Fibroblast of skin of scalp (primary cell): ENCODE measurements at regions not wholly inside any gene's neighbourhood (a gene's known extent, or its start where the extent isn't known, plus 50 kb on each side); places are given as distances from the start of the nearest gene placed in this dataset.
"Not testable (repeated sequence)": the region's sequence is repeated elsewhere in the genome, so short reads cannot be mapped to it uniquely, and the experiment has no call there.

Experiments
- DNase-seq: peaks from one replicate; pipeline ENCODE4 v3.0.0-alpha.2; 2013

DNA sequence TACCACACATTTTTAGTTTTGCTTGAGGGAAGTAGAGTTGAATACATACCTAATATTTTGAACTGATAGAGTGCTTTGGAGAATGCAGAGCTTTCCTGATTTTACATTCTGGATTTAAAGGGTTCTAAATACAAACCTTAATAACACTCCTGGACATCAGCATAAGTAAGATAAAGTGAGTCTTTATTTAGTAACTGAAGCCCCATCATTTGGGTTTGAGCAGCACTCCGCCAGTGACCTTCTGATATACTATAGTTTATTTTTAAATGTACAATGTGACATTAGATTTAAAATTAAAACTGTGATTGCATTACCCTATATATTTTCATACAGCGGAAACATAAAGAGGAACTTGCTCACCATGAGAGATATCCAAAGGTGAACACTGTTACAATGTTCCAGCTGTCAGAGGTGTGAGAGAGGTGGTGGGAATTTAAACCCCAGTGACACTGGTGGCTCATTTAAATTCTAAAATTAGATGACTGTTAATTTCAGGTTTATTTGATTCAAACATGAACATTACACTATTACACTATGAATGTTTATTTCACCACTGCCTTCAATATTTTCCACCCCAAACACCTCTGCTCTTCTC lies 203.0 kb upstream of the PCSK5 start:
- DNase-seq: no peak

DNA sequence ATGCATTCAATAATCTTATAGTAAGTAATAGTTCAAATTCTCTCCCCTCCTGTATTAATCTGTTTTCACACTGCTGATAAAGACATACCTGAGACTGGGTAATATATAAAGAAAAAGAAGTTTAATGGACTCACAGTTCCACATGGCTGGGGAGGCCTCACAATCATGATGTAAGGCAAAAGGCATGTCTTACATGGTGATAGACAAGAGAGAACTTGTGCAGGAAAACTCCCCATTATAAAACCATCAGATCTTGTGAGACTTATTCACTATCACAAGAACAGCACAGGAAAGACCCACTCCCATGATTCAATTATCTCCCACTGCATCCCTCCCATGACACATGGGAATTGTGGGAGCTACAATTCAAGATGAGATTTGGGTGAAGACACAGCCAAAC lies 199.9 kb upstream of the PCSK5 start:
- DNase-seq: not testable (repeated sequence)

DNA sequence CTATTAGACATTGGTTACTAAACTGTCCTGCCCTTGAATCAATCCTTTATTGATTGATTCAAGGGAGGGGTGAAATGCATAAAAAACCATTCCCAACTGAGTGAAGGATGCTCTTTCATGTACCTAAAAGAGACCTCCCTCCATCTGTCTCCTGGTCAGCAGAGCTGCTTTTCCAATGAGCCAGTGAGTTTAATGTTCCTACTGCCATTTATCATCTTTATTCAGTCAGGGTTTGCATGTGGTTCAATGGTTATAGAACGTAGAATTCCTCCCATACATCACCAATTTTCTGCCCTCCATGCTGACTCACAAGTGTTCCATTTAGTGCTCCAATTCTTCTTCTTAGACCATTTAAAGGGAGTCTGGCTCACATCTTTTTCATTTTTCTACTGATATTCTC lies 199.1 kb upstream of the PCSK5 start:
- no peak for DNase-seq

DNA sequence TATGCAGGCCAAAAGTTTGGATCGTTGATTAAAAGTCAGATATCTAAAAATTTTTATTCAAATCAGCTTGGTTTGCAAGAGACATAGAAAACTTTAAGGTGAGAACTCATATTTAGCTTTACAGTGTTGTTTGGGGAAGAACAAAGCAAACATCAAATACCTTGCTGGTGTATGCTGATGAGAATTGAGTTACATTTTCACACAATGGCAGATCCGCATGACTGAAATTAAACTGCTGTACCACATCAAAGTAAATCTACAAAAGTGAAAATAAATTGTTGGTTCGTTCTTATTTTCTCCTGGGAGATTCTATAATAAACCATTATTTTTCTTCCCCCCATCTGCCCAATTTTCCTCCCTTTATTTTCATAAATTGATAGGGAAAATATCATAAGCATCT lies 198.2 kb upstream of the PCSK5 start:
- DNase-seq: no peak

DNA sequence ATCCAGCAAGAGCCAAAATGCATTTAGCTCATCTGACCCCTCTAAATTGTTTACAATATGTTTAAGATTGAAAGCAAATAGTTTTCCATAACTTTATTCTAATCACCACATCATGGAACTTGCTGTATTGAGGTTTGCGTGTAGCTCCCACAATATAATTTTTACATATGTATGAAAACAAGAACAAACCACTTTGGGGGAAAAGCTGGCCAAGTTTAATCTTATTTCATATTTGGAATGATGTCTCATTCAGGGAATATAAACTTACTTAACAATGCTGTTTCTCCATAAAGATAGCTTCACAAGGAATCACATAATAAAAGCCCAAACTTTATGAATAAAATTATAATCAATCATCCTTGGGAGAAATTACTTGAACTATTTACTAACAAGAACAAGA lies 194.6 kb upstream of the PCSK5 start:
- DNase-seq: no peak

DNA sequence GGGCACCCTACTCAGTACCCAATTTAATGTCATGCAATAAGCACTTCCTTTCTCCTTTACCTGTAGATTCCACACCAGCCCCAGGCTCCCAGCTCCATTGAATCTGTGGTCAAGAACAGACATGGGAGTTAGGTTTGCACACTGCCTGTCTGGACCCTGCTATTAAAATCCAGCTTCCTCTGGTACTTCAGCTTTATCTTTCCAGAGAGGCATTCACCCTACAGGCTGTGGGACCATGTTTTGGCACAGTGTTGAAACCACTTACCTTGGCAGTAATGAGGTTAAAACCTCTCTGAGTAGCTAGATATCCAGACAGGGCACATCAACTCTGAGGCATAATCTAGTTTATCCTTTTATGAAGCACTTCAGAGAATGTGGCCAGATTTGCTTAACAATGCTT lies 191.5 kb upstream of the PCSK5 start:
- DNase-seq: no peak

DNA sequence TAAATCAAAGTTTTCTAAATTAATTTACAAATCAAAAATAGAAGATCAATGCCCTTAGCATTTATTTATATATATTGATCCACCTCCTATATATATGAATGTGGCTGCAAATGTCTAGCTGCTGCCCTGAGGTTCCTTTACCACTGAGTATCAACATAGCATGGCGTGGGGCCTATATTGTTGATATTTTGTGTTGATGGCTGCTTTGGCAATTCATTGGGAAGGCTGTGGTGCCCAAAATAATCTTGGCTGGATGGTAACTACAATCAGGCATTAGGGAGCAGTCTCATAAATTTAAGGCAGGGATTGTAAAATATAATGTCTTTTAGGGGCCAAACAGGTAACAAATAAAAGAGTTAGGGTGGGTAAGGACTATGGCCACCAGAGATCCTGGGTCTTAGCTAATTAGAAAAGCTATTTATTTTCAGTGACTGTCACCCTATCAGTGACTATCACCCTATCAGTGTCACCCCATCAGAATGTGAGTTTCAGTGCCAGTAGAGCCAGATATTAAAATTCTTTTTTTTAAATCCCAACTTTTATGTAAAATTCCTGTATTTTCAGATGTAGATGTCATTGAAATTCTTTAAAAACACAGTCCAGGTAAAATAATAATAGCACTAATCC lies 190.7 kb upstream of the PCSK5 start:
- no peak for DNase-seq

DNA sequence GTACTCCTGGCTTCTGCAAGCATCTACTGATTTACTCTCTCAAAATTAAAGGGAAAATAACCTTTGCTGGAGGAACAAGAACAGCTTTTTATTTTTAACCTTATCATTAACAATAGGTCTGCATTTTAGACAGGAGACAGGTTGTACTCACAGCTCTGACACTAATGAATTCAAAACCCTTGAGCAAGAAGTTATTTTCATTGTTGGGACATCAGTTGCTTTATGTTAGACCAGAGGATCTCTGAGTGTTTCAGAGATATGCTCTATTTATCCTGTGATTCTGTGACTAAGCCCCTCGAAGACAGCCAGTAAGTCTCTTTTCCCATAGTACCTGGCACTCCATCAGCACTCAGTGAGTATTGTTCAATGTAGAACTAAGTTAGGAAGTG lies 190.2 kb upstream of the PCSK5 start:
- DNase-seq: no peak

DNA sequence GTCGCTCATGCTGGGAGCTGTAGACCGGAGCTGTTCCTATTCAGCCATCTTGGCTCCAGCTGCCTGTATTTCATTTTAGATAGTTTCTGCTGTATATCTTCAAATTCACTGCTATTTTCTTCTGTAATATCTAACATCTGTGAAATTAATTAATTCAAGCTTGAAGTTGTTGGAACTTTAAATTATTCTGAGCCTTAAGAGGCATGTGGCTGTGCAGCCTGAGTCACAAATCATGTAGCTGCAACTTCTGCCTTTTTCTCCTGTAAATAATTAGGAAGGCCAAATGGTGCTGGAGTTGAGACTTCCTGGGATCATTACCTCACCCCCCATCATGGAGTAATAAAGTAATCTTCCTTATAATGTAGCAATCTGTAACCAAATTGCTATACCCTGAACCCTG lies 183.3 kb upstream of the PCSK5 start:
- no peak for DNase-seq

DNA sequence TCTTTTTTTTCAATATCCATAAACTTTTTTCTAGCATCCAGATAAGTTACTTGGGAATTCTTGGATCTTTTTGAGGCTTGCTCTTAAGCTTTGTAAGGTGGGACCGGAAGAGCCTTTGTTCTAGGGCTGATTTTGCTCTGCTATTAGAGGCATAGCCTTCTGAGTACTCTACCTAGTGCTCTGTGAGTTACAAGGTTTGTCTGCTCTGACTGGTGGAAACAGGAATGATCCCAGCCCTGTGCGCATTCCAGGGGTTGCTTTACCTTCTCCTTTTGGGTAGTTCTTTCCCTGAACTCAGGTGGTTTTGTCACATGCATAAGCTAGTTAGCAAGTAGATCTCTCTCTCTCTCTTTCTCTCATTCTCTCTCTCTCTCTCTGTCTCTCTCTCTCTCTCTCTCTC lies 180.8 kb upstream of the PCSK5 start:
- no peak for DNase-seq

DNA sequence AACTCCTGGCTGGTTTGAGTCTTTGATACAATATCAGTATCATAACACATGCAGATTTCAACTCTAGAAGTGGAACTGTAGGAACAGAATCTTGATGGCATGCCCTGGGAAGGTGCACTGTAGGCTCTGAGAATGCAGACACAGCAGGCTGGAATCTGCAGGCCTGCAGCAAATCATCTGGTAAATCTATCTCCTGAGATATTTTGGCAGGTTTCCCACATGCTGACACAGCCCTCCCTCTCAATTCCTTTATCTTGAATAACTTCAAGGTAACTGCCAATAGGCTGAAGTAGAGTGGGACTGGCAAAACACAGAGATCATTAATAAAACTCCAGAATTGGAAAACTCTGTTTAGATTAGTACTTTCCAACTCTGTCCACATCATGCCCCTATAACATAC lies 177.8 kb upstream of the PCSK5 start:
- peak; percentile 12 for DNase-seq

DNA sequence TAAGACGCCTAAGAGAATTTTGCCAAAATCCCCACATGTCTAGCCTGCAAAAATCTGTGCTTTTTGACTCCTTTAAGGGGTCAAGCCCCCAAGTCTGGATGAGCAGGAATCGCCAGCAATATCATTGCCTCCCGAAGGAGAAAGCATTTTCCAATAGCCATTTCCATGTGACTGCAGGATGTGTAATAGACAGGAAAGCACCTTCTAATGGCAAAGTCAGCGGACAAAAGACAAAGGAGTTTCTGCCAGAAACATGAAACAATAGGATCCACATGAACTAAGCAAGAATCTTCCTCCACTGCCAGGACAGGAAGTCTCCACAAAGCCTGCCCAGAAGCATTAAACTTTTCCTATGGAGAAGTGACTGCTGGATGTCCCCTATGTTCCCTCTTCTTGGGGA lies 177.1 kb upstream of the PCSK5 start:
- DNase-seq: no peak

DNA sequence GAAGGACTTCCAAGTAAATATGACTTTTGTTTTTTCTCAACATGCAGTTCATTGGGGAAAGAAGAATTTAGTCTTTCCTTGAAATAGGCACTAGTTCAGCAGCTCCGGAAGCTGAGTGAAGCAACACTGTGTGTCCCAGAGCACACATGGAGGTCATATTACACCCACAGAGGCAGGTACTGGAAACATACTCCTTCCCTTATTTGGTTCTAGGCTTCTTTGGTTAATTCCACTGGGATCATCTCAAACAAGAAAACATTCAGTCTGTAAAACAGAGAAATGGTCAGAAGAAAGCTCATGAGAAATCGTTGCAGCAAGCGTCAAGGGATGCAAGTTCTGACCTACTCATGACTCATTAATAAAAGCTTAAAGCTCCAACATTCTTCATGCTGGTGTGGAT lies 175.1 kb upstream of the PCSK5 start:
- peak; percentile 24 for DNase-seq

DNA sequence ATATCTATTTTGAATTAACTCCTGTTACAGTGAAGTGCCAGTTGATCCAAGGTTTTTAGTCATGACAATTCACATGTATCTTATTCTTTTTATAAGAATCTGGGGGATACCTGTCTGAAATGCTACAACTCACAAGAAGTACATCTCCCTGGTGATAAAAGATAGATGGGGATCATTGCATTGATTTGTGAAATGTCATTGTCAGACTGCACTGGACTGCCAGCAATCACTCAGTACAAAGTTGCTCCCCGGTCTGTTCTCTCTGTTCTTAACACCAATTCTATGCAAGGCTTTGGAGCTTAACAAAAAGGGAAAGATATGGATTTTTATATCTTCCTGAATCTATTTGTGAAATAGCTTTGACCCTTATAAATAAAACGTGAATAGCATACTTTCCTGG lies 171.8 kb upstream of the PCSK5 start:
- no peak for DNase-seq

DNA sequence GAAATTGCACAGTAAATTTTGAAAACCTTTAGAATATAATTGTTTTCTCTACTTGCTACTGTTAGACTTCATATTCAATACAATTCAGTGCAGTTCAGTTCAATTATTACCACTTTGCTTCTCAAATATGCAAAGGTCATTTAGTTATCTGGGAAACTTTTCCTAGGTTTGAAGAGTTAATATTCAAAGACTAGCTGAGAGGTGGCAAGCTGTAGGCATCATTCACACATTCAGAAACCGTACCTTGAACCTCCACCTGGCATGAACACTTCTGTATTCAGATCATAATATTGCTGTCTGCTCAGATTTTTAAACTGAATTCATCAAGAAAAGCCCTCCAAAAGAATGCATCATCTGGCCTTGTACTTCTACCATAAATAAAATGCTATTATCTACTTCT lies 162.1 kb upstream of the PCSK5 start:
- DNase-seq: no peak

DNA sequence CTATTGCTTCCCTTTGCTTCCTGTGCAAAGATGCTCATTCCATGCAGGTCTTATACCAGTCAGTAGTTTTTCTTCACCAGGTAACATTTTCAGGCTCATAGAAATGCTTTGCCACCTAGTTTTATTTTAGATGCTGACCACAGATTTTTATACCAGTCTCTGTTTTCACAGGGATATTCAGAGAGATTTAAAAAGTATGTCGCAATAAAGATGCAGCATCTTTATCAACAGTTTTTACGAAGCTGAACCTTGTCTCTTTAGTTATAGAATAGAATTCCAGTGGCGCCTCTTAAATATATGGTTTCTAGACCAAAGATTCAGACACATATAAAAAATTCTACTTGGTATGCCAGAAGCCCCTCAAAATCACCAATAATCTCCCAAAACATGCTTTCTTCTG lies 155.7 kb upstream of the PCSK5 start:
- no peak for DNase-seq

DNA sequence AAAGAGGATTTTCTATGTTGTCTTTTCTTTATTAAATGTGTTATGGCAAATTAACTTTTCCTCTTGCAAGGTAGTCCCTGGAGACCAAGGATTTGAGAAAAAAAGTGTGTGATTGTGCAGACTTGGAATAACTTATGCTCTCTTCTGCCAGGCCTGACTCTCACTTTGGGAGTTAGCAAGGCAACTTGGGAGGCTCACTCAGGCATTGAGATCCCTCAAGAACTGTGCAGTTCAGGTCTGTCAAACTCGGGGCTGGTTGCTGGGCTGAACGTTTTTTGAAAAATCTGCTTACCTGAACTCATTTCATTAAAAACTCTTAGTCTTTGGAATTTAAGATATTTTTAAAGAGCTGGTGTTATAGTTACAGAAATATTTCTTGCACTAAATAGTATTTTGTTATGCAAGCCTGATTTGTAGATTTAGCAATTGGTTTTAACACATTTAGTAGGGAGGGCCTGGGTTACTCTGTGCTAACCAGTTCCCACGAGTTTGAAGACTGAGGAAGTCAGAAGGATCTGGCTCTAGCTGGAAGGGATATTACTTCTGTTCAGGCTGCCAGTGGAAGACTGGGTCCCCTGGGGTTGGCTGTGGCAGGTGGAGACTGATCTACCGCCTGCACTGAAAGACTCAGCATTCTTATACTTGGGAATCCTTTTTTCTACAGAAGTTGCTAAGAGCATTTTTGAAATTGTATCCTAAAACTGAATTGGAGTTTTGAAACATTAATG lies 150.4 kb upstream of the PCSK5 start:
- no peak for DNase-seq

DNA sequence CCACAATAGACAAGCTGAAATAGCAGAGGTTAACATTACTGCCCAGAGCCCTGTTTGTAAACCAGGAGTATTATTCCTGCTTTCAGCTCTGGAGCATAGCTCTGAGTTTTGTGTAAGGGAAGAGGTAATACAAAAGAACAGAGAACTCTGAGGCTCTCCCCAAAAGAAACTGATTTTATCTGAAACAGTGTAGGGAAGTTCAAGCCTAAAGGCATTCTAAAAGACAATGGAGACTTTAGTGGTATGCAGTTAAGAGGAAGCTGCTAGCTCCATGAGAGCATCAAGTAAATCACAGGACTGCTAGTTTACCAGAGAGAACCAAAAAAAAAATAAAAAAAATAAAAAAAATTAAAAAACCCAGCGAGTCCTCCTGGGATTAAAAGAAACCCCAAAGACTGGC lies 146.6 kb upstream of the PCSK5 start:
- DNase-seq: no peak

DNA sequence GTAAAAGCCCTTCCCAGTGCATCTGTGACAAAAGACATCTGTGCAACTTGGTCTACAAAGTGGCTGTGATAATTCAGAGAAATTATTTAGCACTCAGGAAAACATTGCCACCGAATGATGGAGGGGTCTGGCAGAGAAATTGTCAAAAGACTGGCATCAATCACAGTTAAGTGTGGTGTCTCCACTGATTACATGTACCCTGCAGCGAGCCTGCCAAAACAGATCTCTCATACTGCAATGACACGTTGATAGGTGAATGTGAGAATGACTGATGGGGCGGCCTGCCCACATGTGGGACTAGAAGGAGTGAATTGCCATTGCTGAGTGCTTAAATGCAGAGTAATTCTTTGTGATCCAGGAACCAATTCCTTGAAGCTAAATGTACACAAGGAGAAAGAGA lies 136.4 kb upstream of the PCSK5 start:
- DNase-seq: no peak

DNA sequence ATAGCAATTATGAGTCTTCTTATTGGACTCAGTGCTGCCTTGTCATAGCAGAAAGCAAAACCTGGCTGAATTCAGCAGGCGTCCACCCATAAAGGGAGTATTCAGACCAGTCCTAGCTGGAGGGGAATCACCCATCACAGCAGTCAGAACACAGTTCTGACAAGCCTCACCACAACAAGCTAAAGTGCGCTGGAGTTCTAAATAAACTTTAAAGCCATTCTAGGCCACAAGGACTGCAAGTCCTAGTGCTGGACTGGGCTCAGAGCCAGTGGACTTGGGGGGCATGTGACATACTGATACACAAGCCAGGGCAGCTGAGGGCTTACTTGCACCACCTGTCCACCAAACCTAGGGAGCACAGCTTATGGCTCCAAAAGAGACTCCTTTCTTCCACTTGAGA lies 115.3 kb upstream of the PCSK5 start:
- DNase-seq: no peak

DNA sequence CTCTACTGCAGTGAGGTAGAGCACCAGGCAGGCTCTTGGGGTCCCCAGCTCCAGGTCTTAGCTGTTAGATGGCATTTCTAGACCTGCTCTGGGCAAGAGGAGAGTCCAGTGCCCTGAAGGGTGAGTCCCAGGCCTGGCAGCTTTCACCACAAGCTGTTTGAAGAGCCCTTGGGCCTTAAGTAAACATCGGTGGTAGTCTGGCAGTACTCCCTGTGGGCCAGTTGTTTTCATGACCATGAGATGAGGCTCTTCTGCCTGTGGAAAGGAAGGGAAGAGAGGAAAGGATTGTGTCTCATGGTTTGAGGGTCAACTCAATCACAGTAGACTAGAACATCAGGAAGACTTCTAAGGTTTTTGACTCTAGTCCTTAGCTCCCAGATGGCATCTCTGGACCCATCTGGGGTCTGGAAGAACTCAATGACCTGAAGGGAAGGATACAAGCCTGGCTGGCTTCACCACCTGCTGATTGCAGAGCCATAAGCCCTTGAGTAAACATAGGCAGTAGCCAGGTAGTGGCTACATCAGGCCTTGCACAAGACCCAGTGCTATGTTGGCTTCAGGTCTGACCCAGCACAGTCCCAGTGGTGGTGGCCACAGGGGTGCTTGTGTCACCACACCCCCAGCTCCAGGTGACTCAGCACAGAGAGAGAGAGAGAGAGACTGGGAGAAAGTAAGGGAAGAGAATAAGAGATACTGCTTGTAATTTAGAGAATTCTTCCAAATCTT lies 114.3 kb upstream of the PCSK5 start:
- DNase-seq: no peak

DNA sequence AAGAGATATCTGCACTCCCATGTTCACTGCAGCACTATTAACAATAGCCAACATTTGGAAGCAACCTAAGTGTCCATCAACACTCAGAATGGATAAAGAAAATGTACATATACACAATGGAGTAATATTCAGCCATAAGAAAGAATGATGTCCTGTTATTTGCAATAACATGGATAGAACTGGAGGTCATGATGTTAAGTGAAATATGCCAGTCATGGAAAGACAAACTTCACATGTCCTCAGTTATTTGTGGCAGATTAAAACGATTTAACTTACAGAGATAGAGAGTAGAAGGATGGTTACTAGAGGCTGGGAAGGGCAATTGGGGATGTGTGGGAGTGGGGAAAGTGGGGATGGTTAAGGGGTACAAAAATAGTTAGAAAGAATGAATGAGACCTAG lies 110.3 kb upstream of the PCSK5 start:
- no peak for DNase-seq

DNA sequence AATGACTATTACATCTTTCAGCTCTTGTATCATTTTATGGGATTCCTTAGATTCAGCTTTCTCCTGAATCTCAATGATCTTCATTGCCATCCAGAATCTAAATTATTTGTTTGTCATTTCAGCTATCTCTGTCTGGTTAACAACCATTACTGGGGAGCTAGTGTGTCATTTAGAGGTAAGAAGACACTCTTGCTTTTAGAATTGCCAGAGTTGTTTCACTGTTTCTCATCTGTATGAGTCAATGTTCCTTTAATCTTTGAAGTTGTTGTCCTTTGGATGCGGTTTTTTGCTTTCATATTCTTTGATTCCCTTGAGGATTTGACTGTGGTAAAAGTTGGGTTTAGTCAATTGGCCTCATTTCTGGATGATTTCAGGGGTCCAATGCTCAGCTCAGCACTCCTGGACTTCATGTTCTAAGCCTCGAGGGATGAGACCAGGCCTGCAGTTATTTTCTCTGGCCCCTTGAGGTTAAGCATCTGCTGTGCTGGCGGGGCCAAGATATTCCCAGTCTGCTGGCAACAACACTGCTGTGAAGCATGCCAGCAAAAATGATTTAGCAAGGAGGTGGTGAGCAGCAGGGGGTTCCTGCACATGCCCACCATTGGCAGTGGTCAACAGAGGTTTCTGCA lies 102.4 kb upstream of the PCSK5 start:
- peak; percentile 45 for DNase-seq
